HG03135 (cell line): ENCODE measurements at regions not wholly inside any gene's neighbourhood (a gene's known extent, or its start where the extent isn't known, plus 50 kb on each side); places are given as distances from the start of the nearest gene placed in this dataset.
"Not testable (repeated sequence)": the region's sequence is repeated elsewhere in the genome, so short reads cannot be mapped to it uniquely, and the experiment has no call there.

Experiments used
- ATAC-seq: cut with Tn5 transposase; IDR thresholded peaks from one replicate; pipeline ENCODE4 v1.9.1; 2021; ENCODE audit warnings: mild to moderate bottlenecking, moderate library complexity; ENCODE audit not compliant: unreplicated experiment

DNA sequence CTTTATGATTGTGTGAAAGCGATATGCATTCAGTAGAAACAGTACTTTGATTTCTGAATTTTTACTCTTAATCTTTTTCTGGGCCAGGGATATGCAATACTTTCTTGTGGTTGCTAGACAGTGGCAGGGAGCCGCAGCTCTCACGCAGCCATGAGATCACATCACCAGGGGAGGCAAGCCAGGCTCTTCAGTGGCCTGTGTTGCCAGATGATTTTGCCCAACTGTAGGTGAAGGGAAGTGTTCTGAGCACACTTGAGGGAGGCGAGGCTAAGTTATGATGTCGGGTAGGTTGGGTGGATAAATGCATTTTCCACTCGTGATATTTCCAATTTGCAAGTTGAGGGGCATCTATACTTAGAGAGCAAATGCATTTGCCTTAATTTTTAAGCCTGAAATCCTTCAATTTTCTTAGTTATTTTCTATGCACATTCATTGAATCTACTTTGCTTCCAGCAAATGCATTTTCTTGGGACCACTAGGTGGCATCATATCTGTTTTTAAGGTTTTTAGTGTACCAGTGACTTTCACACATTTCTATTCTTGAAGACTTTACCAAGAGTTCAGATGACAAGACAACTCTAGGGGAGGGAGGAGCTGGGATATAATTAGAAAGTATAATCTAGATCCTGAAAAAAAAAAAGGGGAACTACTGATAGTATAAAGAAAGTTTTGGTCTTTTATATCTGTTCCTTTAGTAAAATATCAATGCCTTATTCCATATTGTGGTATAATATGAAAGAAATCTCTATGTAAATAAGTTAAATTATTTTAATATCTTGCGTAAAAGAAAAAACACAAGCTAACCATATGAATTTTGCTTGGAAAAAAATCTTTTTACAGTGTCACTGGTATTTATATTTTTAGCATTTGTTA lies 643.3 kb downstream of the SOCS6 start:
- ATAC-seq: no peak

DNA sequence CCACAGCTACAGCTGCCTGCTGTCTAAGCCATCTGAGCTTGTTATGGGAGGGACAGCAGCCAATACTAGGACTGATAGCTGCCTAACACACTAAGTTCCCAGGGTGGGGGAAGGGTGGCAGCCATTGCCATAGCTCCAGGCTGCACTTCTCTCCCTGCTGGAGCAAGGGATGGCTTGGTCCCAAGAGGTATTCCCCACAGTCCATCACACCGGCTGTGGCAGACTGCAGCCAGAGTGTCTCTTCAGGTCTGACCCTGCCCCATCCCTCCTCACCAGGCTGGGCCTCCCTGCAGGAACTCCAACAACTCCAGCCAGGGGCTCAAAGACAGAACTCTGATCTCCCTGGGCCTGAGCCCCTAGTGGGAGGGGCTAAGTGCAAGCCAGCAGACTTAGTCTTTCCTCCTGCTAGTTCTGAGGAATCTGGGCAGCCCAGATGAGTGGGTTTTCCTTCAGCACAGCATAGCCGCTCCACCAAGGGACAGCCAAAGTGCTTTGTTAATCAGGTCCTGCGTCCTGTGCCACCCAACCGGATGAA lies 632.1 kb downstream of the SOCS6 start:
- ATAC-seq: no peak

DNA sequence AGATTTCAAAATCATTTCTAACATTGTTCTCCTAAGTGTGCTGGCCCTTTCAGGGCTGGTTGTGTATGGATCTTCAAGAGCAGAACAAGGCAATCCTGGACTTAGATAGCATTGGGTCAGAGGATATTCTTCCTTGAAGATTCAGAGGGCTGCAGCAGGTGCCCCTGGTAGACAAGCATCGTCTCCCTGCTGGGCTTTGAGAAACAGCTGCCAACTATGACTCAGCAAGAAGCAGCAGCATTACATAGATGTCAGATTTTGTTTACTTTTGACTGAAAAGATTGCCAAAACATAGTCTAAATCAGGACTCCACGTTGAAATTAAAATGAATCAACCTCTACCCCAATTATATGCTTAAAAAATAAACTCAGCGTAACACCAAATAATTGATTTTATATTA lies 618.8 kb downstream of the SOCS6 start:
- ATAC-seq: no peak

DNA sequence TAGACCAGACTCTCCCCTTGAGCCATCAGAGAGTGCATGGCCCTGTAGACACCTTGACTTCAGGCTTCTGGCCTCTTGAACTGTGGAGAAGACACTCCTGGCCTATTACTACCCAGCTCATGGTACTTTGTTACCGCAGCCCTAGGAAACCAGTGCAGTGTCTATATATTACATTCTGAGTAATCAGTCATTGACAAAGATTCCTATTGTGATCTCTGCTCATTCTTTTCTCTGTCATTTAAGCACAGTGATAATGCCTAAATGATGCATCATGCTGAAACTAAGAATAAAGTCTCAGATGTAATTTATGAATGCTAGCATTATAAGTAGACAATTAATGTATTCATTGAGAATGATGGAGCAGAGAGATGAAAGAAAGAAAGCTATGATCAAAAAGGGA lies 603.5 kb downstream of the SOCS6 start:
- ATAC-seq: no peak

DNA sequence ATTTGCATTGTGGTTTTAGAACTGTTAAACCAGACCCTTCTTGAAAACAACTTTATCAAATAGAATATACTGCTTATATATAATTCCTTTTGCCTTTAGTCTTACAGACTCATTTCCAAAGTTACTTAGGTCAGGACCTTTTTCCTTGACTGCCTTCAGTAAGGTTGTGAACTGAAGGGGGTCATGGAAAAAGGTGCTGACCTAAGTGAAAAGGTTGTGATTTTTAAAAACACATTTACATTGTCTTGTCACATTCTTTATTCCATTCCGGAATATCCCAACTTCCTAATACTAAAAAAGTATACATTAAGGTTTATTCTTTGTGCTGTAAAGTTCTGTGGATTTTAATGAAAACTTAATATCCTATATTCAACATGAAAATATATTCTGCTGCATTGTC lies 581.4 kb downstream of the SOCS6 start:
- no peak for ATAC-seq

DNA sequence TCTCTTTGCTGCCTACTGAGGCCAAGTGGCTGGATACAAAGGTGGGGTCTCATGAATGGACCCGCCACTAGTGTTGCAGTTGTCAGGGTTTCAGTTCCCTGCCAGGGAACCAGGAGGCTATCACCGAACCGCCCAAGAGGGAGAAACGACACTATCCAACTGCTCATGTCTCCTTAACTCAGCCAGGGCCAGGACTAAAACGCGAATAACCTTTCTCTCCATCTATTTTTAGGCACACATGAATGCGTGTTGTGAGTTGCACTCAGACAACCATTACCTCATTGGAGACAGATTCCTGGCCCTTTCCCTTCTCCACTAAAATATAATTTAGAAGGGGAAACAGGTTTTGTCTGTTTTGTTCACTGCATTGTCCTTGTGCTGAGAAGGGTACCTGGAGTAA lies 559.5 kb downstream of the SOCS6 start:
- no peak for ATAC-seq

DNA sequence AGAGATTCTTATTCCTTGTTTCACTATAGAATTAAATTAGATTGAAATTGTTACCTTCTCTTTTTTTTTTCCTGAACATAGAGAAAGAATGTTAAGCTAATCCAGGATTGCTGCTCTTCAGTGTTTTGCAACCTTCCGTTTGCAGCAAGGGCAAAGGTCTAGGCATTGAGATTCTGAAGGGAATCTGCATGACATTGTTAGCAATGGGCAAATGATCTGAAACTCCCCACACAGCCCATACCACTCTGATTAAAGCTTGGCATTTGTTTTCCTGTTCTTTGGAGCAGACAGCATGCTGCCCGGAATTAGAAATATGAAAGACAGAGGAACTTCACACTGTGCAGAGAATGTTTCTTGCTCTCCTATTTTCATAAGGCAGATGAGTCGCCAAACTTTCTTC lies 551.8 kb downstream of the SOCS6 start:
- ATAC-seq: no peak

DNA sequence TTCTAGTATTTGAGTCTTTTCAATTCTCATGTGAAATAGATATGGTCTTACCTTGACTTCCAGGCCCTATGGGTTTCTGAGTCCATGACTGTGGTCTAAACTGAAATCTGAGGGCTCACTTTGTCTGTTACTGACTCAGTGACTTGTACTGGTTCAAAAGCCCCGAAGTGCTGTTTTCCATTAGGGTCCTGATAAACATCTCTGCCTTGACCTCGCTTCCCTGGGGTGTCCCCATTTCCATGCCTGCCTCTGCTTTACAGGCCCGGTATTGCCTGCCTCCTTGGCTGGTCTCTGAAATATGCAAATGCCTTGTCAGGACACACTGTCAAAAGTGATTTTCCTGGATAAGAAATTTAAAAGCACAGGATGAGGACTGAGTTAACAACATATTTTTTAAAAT lies 538.8 kb downstream of the SOCS6 start:
- ATAC-seq: no peak

DNA sequence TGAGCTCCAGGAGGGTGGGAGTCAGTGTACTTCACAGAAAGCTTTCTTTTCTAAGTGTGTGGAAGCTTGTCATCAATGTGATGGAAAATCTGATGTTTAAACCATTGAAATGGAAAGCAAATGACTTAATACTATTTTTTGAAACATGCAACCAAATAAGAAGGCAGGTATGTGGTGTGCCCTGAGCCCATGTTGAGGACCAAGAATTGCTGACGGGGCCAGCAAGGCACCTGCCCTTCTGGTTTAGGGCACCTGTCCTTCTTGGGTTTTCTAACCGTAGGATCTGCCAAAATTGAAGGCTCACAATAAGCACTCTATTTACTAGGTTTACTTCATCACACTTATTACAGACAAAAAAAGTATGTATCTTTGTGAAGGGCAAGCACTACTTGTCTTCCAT lies 537.7 kb downstream of the SOCS6 start:
- ATAC-seq: no peak

DNA sequence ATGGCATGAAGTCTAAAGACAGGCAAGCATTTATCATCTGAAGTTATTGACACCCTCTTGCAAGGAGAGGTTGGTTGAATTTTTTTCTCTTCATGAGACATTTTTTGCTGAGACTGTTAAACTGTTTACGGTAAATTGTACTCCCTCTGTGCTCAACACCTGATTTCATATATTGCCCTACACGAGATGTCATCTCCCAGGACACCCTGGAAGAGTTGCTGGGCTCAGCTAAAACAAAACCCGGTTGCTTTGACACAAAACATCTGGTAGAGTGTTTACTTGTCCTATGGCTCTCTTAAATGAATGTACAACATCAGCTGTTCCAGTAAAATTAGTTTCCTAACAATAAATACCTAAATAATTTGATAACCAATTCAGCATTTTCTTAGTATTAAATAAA lies 533.8 kb downstream of the SOCS6 start:
- no peak for ATAC-seq

DNA sequence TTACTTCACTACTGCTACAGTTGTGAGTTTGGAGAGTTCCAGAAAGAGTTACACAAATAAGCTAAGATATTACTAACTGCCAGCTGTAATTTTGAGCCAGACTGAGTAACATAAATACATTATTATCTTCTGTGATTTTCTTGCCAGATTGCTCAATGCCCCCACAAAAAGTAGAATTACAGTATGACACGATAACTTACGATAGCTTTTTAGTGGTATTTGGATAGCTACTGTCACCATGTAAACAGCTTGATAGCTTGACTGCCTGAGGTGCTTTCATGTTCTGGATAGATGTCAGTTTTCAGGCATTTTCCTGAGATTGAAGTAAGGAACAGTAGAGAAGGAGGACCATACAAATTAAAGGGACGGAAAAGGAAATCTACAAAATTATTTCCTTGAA lies 533.3 kb downstream of the SOCS6 start:
- no peak for ATAC-seq

DNA sequence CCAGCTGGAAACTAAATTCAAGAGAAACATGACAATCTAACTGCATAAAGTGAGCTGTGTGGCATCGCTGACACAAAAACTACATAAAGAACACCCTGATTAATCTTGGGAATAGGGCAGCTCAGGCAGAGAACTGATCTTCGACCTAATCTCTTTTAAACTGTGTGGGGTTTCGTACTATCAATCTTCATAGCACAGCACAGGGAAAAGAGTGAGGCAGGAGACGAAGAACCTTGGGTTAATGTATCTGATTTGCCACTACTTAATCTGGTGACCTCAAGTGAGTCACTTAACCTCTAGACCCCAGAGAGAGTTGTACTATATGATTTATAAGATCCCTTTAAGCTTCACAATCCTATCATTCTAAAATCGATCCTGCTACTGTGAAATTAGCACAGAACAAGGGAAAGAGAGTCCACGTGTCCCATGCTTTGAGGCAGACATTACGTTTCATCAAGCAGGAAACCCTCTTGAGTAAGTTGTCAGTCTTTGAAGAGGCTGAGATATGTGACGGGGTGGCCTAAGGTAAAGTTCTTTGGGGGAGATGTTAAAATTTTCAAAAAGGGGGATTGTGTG lies 519.7 kb downstream of the SOCS6 start:
- no peak for ATAC-seq

DNA sequence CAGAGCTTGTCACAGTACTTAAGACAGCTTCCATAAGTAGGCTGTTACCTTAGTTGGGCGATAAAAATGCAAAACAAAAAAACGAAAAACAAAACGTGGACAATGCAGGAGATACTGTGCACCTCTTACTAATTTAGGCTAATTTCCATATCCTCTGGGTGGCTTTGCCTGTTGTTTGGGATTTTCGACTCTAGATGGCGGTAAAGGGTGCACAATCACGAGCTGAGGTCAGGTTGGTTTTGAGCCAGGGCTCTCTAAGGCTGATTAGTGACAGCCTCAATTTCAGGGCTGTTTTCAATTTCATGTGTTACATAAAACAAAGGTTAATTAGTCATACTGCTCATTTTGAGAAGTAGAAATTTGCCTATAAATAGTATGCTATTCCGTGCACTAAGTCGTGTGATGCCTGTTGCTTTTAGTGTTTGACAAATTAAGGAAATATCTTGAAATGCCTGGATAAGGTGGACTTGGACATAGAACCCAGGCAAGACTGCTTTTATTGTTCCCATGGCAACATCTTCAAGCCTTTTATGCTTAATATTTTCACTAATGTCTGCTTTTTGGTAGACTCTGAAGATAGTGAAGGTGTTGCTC lies 493.1 kb downstream of the SOCS6 start:
- ATAC-seq: peak; percentile 94

DNA sequence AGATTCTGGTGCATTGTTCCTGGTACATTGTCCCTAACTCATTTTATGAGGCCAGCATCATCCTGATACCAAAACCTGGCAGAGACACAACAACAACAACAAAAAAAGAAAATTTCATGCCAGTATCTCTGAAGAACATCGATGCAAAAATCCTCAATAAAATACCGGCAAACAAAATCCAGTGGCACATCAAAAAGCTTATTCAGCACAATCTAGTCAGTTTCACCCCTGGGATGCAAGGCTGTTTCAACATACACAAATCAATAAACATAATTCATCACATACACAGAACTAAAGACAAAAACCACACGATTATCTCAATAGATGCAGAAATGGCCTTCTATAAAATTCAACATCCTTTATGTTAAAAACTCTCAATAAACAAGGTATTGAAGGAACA lies 477.4 kb downstream of the SOCS6 start:
- not testable (repeated sequence) for ATAC-seq

DNA sequence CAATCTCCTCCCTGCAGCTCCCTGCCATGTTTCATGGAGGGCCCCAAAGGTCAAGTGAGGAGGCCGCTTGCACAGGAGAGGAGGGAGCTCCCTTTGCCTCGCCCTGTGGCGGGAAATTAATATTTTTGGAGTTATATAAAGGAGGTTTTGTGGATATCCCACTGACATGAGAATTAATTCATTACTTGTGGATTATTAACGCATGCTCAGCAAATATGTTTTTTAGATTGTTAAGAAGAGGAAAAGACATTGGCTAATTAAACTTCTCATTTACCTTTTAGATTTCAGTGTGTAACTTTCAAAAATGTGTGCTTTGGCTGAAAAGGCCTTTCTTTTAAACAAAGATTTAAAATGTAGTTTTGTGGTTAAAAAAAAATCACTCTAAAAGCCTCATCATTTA lies 474.0 kb downstream of the SOCS6 start:
- no peak for ATAC-seq

DNA sequence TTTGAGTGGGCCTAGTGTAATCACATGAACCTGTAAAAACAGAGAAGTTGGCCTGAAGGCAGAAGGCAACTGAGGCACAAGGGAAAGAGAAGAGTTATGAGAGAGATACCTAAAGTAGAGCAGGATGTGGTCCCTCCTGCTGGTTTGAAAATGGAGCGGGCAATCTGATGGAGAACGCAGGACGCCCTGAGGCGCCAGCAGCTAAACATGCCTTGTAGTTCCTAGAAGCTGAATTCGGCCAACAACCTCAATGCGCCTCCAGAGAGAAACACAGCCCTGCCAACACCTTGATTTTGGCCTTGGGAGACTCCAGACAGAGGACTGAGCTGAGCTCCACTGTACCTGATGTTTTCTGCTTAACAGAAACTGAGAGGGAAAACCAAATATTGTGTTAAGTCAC lies 469.9 kb downstream of the SOCS6 start:
- ATAC-seq: no peak

DNA sequence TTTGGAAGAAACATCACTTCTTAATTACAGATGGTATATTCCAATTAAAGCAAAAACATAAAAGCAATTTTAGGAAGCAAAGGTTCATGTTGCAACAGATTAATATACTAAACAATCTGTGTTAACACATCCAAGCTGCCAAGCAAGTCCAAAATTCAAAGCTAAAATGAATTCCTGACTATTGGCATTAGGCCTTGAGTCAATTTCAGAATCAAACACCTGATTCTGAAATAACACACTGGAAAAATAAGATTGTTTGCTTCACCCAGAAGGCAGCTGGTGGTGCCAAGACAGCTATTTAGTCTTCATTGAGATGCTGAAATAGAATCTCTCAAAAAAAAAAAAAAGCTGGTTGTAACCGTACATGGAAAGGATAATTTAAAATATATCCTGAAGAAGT lies 465.6 kb downstream of the SOCS6 start:
- ATAC-seq: no peak

DNA sequence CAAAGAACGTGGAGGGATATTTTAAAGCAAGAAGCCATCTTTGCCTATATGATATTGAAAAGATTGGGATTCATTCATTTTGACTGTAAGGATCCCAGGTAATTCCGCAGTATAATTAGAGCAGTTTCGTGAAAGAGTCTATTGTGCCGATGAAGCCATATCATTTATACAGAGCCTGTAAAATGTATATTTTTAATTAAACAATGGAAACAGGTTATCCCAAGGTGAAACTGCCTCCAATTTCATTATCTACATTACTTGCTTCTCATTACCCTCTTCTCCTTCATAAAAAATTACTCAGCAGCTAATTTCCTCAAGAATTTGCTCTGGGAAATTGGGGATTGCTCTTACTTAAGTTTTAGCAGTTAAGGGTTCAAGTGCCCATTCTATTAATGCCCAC lies 444.1 kb downstream of the SOCS6 start:
- ATAC-seq: no peak

DNA sequence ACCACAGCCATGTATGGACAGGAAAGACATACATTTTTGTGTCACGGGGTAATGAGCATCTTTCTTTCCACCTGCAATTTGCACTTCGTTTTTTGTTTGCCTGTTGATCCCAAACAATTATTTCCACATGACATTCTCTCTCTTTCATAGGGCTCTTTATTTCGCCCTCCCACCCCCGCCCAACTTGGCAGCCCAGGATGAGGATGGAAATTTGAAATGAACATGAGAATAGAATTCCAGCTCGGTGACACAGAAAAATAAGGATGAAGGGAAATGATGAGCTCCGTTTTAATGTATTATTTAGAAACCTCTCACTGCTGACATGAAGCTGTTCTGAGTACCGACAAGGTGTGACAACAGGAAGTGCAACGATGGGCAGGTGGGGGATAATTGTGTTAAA lies 443.3 kb downstream of the SOCS6 start:
- ATAC-seq: no peak

DNA sequence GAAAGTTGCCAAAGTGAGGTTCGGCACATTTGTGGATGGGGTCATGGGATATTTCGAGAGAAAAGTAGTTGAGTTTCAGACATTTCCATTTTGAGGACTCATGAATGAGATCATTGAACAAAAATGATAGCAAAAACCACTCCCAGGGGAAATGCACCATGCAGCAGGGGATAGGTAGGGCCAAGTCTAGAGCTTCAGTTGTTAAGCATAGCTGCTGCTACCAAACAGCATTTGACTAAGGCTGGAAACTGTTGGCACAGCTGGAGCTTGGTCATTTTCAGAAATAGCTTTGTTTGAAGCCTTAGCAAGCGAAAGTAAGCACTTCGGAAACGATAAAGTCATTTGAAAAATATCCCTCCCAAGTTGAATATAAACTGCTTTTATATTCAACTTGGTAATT lies 431.8 kb downstream of the SOCS6 start:
- ATAC-seq: no peak

DNA sequence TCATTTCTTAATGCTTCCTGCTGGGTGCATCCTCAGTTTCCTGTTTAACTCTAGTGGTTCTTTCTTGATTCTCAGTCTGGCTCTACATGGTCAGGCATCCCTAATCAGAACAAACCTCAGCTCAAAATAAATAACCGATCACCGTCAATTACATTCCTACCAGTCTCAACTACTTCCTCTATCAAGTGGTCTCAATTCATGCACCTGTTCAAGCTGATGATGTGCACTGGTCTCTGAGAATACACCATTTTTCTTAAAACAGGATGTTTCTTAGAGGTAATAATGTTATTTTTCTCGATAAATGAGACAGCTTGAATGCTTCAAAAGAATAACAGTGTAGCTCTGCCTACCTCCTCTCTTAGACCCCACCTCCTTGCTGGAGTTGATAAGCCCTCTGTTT lies 420.9 kb downstream of the SOCS6 start:
- ATAC-seq: no peak

DNA sequence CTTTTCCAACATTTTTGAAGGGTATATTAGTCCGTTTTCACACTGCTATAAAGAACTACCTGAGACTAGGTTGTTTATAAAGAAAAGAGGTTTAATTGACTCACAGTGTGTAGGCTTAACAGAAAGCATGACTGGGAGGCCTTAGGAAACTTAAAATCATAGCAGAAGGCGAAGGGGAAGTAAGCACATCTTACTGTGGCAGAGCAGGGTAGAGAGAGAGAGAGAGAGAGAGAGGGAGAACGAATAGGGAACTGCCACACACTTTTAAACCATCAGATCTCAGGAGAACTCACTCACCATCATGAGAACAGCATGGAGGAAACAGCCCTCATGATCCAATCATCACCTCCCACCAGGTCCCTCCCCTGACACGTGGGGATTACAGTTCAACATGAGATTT lies 420.3 kb downstream of the SOCS6 start:
- ATAC-seq: no peak
